H1 (cell line): ENCODE measurements at regions not wholly inside any gene's neighbourhood (a gene's known extent, or its start where the extent isn't known, plus 50 kb on each side); places are given as distances from the start of the nearest gene placed in this dataset.

Experiments used
- CTCF ChIA-PET: fragments of 300-600 bp; sonication (Branson Sonifier 250); formaldehyde crosslinking; loops from one replicate; lab custom pipeline; 2021; ENCODE audit not compliant: partially characterized antibody; lab: Charles Lee
- POLR2A ChIA-PET: fragments of 300-600 bp; sonication (Branson Sonifier 250); formaldehyde crosslinking; loops from one replicate; lab custom pipeline; 2021; ENCODE audit warnings: inconsistent platforms; ENCODE audit not compliant: partially characterized antibody; lab: Charles Lee
- DNase-seq, 2 experiments: peaks; one replicate each; pipeline versions ENCODE4 v3.0.0 to v3.0.0-alpha.2; 2010 to 2022; ENCODE audit warnings: low spot score in 2 of 2, low read depth in 1 of 2, mixed read lengths in 1 of 2
- FAIRE-seq: peaks from 2 replicates; lab custom pipeline; 2011; peaks lifted over from hg19 to GRCh38; lab: Jason Lieb, UNC
- H2AFZ ChIP-seq: 2 replicates; pipeline ENCODE4 v1.8.1; 2012; ENCODE audit warnings: low read length, inconsistent platforms
- H2AK5ac ChIP-seq: 2 replicates; pipeline ENCODE4 v1.6.1; 2013; ENCODE audit warnings: low read depth, low read length
- H2BK120ac ChIP-seq: replicated peaks from 2 replicates; pipeline ENCODE3; 2013; ENCODE audit warnings: low read depth, low read length, inconsistent platforms
- H2BK12ac ChIP-seq: 2 replicates; pipeline ENCODE4 v1.6.1; 2013; ENCODE audit warnings: low read depth, low read length
- H2BK15ac ChIP-seq: 2 replicates; pipeline ENCODE4 v1.6.1; 2013; ENCODE audit warnings: low read length
- H2BK20ac ChIP-seq: 2 replicates; pipeline ENCODE4 v1.6.1; 2013; ENCODE audit warnings: low read length
- H2BK5ac ChIP-seq: 2 replicates; pipeline ENCODE4 v1.6.1; 2013; ENCODE audit warnings: low read depth, low read length
- H3K14ac ChIP-seq: 2 replicates; pipeline ENCODE4 v1.6.1; 2013; ENCODE audit warnings: inconsistent platforms; ENCODE audit not compliant: insufficient read length
- H3K18ac ChIP-seq: 2 replicates; pipeline ENCODE4 v1.6.1; 2013; ENCODE audit warnings: low read length; ENCODE audit errors: extremely low read depth
- H3K23ac ChIP-seq: 2 replicates; pipeline ENCODE4 v1.6.1; 2013; ENCODE audit warnings: inconsistent platforms; ENCODE audit not compliant: insufficient read length
- H3K23me2 ChIP-seq: 2 replicates; pipeline ENCODE4 v1.6.1; 2013; ENCODE audit warnings: low read depth, low read length
- H3K27ac ChIP-seq: 2 replicates; pipeline ENCODE4 v1.6.1; 2011; ENCODE audit warnings: low read depth, low read length, inconsistent platforms
- H3K27me3 ChIP-seq, 4 experiments: replicated peaks in 1 of 4; 1 replicate in 1 of 4; 2 replicates in 3 of 4; pipeline versions ENCODE4 v1.6.1 to v1.8.1; 2011 to 2013; ENCODE audit warnings: low read length in 3 of 4, mild to moderate bottlenecking in 3 of 4, inconsistent platforms in 2 of 4, mixed read lengths in 2 of 4, moderate library complexity in 1 of 4; ENCODE audit not compliant: control insufficient read depth in 3 of 4, insufficient read depth in 3 of 4; ENCODE audit errors: extremely low read depth in 1 of 4
- H3K36me3 ChIP-seq, 4 experiments: 2 replicates each; pipeline versions ENCODE4 v1.6.1 to v1.8.1; 2011 to 2013; ENCODE audit warnings: mild to moderate bottlenecking in 4 of 4, low read length in 3 of 4, moderate library complexity in 2 of 4, control low read depth in 1 of 4, inconsistent platforms in 1 of 4; ENCODE audit not compliant: insufficient read depth in 4 of 4, control insufficient read depth in 2 of 4
- H3K4ac ChIP-seq: replicated peaks from 2 replicates; pipeline ENCODE3; 2013; ENCODE audit warnings: low read length, low read depth, mixed read lengths, inconsistent platforms; ENCODE audit not compliant: insufficient read length
- H3K4me1 ChIP-seq, 4 experiments: replicated peaks in 1 of 4; 1 replicate in 1 of 4; 2 replicates in 3 of 4; pipeline versions ENCODE4 v1.6.1 to v1.8.1; 2011 to 2013; ENCODE audit warnings: low read length in 3 of 4, inconsistent platforms in 2 of 4, mixed read lengths in 1 of 4; ENCODE audit not compliant: insufficient read depth in 4 of 4, control insufficient read depth in 3 of 4
- H3K4me2 ChIP-seq, 2 experiments: 2 replicates each; pipeline versions ENCODE4 v1.6.1 to v1.8.1; 2011 to 2013; ENCODE audit warnings: low read depth in 2 of 2, low read length in 2 of 2, control low read depth in 1 of 2, inconsistent platforms in 1 of 2, mild to moderate bottlenecking in 1 of 2; ENCODE audit not compliant: insufficient read depth in 1 of 2
- H3K4me3 ChIP-seq, 4 experiments: fragments of 200-600, 300-600 bp in 1 of 4; sonication (generic), shearing (Covaris generic), sonication (Bioruptor Twin) in 1 of 4; 2 replicates each; pipeline versions ENCODE4 v1.5.1 to v1.8.1; 2011 to 2016; ENCODE audit warnings: low read length in 4 of 4, low read depth in 3 of 4, control low read depth in 2 of 4, inconsistent platforms in 2 of 4, mild to moderate bottlenecking in 2 of 4, mixed read lengths in 1 of 4, moderate library complexity in 1 of 4; ENCODE audit not compliant: insufficient read depth in 2 of 4; ENCODE audit errors: extremely low read depth in 1 of 4
- H3K56ac ChIP-seq: replicated peaks from 2 replicates; pipeline ENCODE3; 2013; ENCODE audit warnings: low read depth, mild to moderate bottlenecking, mixed read lengths, low read length, inconsistent platforms; ENCODE audit not compliant: insufficient read length
- H3K79me1 ChIP-seq: 2 replicates; pipeline ENCODE4 v1.6.1; 2013; ENCODE audit warnings: low read depth, low read length, control low read depth
- H3K79me2 ChIP-seq, 2 experiments: 2 replicates each; pipeline versions ENCODE4 v1.6.1 to v1.8.1; 2012 to 2013; ENCODE audit warnings: low read length in 2 of 2, mild to moderate bottlenecking in 2 of 2, inconsistent platforms in 1 of 2; ENCODE audit not compliant: insufficient read depth in 2 of 2, control insufficient read depth in 1 of 2
- H3K9ac ChIP-seq, 4 experiments: replicated peaks in 1 of 4; 1 replicate in 1 of 4; 2 replicates in 3 of 4; pipeline versions ENCODE4 v1.6.1 to v1.8.1; 2011 to 2013; ENCODE audit warnings: low read depth in 3 of 4, low read length in 3 of 4, control low read depth in 2 of 4, mild to moderate bottlenecking in 2 of 4, moderate library complexity in 2 of 4, inconsistent platforms in 1 of 4; ENCODE audit errors: extremely low read depth in 1 of 4
- H3K9me3 ChIP-seq, 2 experiments: 2 replicates each; pipeline versions ENCODE4 v1.6.1 to v1.8.1; 2012 to 2013; ENCODE audit warnings: mild to moderate bottlenecking in 2 of 2, moderate library complexity in 2 of 2, control low read depth in 1 of 2, inconsistent platforms in 1 of 2, low read depth in 1 of 2, low read length in 1 of 2, mixed read lengths in 1 of 2; ENCODE audit not compliant: insufficient read depth in 2 of 2
- H4K20me1 ChIP-seq, 2 experiments: replicated peaks in 1 of 2; 2 replicates each; pipeline versions ENCODE3 to v1.8.1; 2011 to 2013; ENCODE audit warnings: inconsistent platforms in 2 of 2, low read length in 2 of 2, mild to moderate bottlenecking in 1 of 2; ENCODE audit not compliant: insufficient read depth in 2 of 2, control insufficient read depth in 1 of 2
- H4K5ac ChIP-seq: 2 replicates; pipeline ENCODE4 v1.6.1; 2013; ENCODE audit warnings: low read length, low read depth, mixed read lengths, inconsistent platforms; ENCODE audit not compliant: insufficient read length
- H4K8ac ChIP-seq: 2 replicates; pipeline ENCODE4 v1.8.0; 2013; ENCODE audit warnings: mild to moderate bottlenecking, moderate library complexity, low read length, inconsistent platforms; ENCODE audit not compliant: insufficient read depth; ENCODE audit errors: extremely low read depth
- H4K91ac ChIP-seq: replicated peaks from 2 replicates; pipeline ENCODE3; 2013; ENCODE audit warnings: low read length, mixed read lengths, inconsistent platforms; ENCODE audit not compliant: insufficient read length
- BACH1 ChIP-seq: IDR thresholded peaks from 2 replicates; pipeline ENCODE4 v1.6.1; 2012; ENCODE audit warnings: low read length, improper control_type of control experiment
- EP300 ChIP-seq, 2 experiments: IDR thresholded peaks; 1 replicate in 1 of 2; 2 replicates in 1 of 2; pipeline ENCODE4 v1.6.1; 2011 to 2012; ENCODE audit warnings: low read depth in 2 of 2, low read length in 2 of 2, mild to moderate bottlenecking in 2 of 2, borderline replicate concordance in 1 of 2, inconsistent platforms in 1 of 2, moderate library complexity in 1 of 2
- GTF2F1 ChIP-seq: IDR thresholded peaks from 2 replicates; pipeline ENCODE4 v1.6.1; 2012; ENCODE audit warnings: low read depth, low read length, improper control_type of control experiment, borderline replicate concordance
- HDAC2 ChIP-seq, 2 experiments: fragments of 300-600 bp in 1 of 2; sonication (generic) in 1 of 2; IDR thresholded peaks; 2 replicates each; pipeline ENCODE4 v1.6.1; 2011 to 2012; ENCODE audit warnings: low read depth in 2 of 2, low read length in 2 of 2, mild to moderate bottlenecking in 2 of 2, moderate library complexity in 2 of 2, borderline replicate concordance in 1 of 2, inconsistent platforms in 1 of 2
- NANOG ChIP-seq: IDR thresholded peaks from 2 replicates; pipeline ENCODE4 v1.6.1; 2011; ENCODE audit warnings: low read length, low read depth, mild to moderate bottlenecking, inconsistent platforms; ENCODE audit not compliant: insufficient read depth, poor library complexity, severe bottlenecking
- POLR2A ChIP-seq, 2 experiments: IDR thresholded peaks; 1 replicate in 1 of 2; 2 replicates in 1 of 2; pipeline ENCODE4 v1.6.1; 2011; ENCODE audit warnings: low read depth in 2 of 2, low read length in 2 of 2, mild to moderate bottlenecking in 2 of 2; ENCODE audit errors: control extremely low read depth in 1 of 2
- POU5F1 ChIP-seq: IDR thresholded peaks from 2 replicates; pipeline ENCODE4 v1.6.1; 2011; ENCODE audit warnings: low read depth, mild to moderate bottlenecking, low read length, moderate library complexity
- SAP30 ChIP-seq: fragments of 300-600 bp; sonication (generic); IDR thresholded peaks from 2 replicates; pipeline ENCODE4 v1.7.1; 2012; ENCODE audit warnings: low read length, moderate library complexity, mild to moderate bottlenecking, inconsistent platforms; ENCODE audit not compliant: insufficient read depth, insufficient replicate concordance
- SIX5 ChIP-seq: IDR thresholded peaks from 2 replicates; pipeline ENCODE4 v1.6.1; 2011; ENCODE audit warnings: mild to moderate bottlenecking, low read depth, low read length
- SP1 ChIP-seq: IDR thresholded peaks from 2 replicates; pipeline ENCODE4 v1.6.1; 2011; ENCODE audit warnings: low read depth, low read length
- WGBS, 2 experiments: shearing (Covaris generic) in 1 of 2; methylation state at CpG; one replicate each; pipeline versions ENCODE4 v1.1.6 to v1.1.7; 2013 to 2015; ENCODE audit warnings: low lambda C conversion rate in 2 of 2, mixed read lengths in 2 of 2, inconsistent platforms in 1 of 2, low coverage in 1 of 2, missing lambda C conversion rate in 1 of 2; ENCODE audit not compliant: insufficient replicate concordance in 2 of 2, insufficient coverage in 1 of 2, insufficient read length in 1 of 2; ENCODE audit errors: extremely low coverage in 1 of 2, missing lambda C conversion rate in 1 of 2; 5-methylcytosine and 5-hydroxymethylcytosine counted together
- TF ChIP-seq, protein P1 (sequence below): IDR thresholded peaks from 2 replicates; pipeline ENCODE4 v1.6.1; 2012; ENCODE audit warnings: low read length, inconsistent platforms
- TF ChIP-seq, protein P2 (sequence below): IDR thresholded peaks from 2 replicates; pipeline ENCODE4 v1.6.1; 2012; ENCODE audit warnings: inconsistent platforms

DNA sequence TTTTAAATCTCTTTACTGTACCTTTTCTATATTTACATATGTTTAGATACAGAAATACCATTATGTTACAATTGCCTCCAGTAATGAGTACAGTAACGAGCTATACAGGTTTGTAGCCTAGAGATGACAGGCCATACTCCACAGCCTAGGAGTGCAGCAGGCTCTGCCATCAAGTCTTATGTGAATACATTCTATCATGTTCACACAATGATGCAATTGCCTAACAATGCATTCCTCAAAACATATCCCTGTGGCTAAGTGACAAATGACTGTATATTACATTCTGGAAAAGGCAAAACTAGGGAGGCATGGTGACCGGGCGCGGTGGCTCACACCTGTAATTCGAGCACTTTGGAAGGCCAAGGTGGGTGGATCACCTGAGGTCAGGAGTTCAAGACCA, 192.4 kb upstream of the IGF1R start:
- POLR2A ChIA-PET, result no interaction called here
- Histone ChIP-seq H3K9ac (no peak overlapping the region), H2AK5ac (no peak overlapping the region), H2AFZ (no peak overlapping the region), H3K56ac (no peak overlapping the region), H3K4me3 (no peak overlapping the region), H4K5ac (no peak overlapping the region), H4K8ac (no peak overlapping the region), H3K4me1 (no peaks in the 10 kb centered on the region), H3K18ac (no peak overlapping the region), H3K27ac (no peak overlapping the region), H3K9me3 (peaks cover 0 to 8% of the 10 kb centered on the region in 2 experiments; a peak in 1 of 4 replicates), H3K36me3 (no peaks in the 10 kb centered on the region), H3K27me3 (no peaks in the 10 kb centered on the region; a peak in 1 of 7 replicates), H4K20me1 (no peaks in the 10 kb centered on the region), H2BK5ac (no peak overlapping the region), H3K4ac (no peak overlapping the region), H2BK15ac (no peak overlapping the region), H3K79me2 (no peaks in the 10 kb centered on the region), H2BK120ac (no peak overlapping the region), H3K14ac (no peak overlapping the region), H2BK20ac (no peak overlapping the region), H2BK12ac (no peak overlapping the region), H3K79me1 (no peaks in the 10 kb centered on the region), H3K4me2 (no peak overlapping the region), H4K91ac (no peak overlapping the region), H3K23ac (no peak overlapping the region), H3K23me2 (no peaks in the 10 kb centered on the region)
- DNase-seq, result no peak
- CTCF ChIA-PET, result interaction anchor here (0.7 to 1.3 kb wide), 5 partner anchors 11 to 158 kb away, joined by 3 to 4 read pairs (median 3); no protein-coding TSS in a partner anchor
- WGBS, 2 experiments, result 96% methylated on average over 5 of the region's 5 CpGs; no CpG with 5 or more reads in 1 of the 2 experiments
- FAIRE-seq, result no peak
- TF ChIP-seq, protein P1, sequence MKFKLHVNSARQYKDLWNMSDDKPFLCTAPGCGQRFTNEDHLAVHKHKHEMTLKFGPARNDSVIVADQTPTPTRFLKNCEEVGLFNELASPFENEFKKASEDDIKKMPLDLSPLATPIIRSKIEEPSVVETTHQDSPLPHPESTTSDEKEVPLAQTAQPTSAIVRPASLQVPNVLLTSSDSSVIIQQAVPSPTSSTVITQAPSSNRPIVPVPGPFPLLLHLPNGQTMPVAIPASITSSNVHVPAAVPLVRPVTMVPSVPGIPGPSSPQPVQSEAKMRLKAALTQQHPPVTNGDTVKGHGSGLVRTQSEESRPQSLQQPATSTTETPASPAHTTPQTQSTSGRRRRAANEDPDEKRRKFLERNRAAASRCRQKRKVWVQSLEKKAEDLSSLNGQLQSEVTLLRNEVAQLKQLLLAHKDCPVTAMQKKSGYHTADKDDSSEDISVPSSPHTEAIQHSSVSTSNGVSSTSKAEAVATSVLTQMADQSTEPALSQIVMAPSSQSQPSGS, result no peak
- TF ChIP-seq SIX5, result no peak
- no peak for TF ChIP-seq NANOG
- no peak for TF ChIP-seq POLR2A (IDR thresholded peaks at IDR 0.05; ENCODE audit: control extremely low read depth in 1 of 2, low read depth in 2 of 2, low read length in 2 of 2)
- TF ChIP-seq SP1, result no peak
- TF ChIP-seq SAP30, result no peak
- TF ChIP-seq POU5F1, result no peak
- no peak for TF ChIP-seq EP300 (IDR thresholded peaks at IDR 0.05; ENCODE audit: borderline replicate concordance in 1 of 2, low read depth in 2 of 2, low read length in 2 of 2)
- no peak for TF ChIP-seq GTF2F1
- no peak for TF ChIP-seq BACH1
- TF ChIP-seq, protein P2, sequence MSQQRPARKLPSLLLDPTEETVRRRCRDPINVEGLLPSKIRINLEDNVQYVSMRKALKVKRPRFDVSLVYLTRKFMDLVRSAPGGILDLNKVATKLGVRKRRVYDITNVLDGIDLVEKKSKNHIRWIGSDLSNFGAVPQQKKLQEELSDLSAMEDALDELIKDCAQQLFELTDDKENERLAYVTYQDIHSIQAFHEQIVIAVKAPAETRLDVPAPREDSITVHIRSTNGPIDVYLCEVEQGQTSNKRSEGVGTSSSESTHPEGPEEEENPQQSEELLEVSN, result no peak
- TF ChIP-seq HDAC2 (IDR thresholded peaks at IDR 0.05; ENCODE audit: borderline replicate concordance in 1 of 2, low read depth in 2 of 2, low read length in 2 of 2), result no peak
